Loucy (cell line): ENCODE measurements at regions not wholly inside any gene's neighbourhood (a gene's known extent, or its start where the extent isn't known, plus 50 kb on each side); places are given as distances from the start of the nearest gene placed in this dataset.

ENCODE experiments used
- EZH2phosphoT487 ChIP-seq: fragments of 200-600 bp; IDR thresholded peaks from 2 replicates; pipeline ENCODE4 v1.6.1; 2018; ENCODE audit warnings: antibody characterized with exemption, mild to moderate bottlenecking, moderate library complexity, borderline replicate concordance
- TF ChIP-seq, protein P1 (sequence below): fragments of 200-600 bp; sonication (generic); conservative IDR thresholded peaks from 2 replicates; pipeline ENCODE4 v1.5.1; 2014; ENCODE audit warnings: mild to moderate bottlenecking, antibody characterized with exemption, low read length

DNA sequence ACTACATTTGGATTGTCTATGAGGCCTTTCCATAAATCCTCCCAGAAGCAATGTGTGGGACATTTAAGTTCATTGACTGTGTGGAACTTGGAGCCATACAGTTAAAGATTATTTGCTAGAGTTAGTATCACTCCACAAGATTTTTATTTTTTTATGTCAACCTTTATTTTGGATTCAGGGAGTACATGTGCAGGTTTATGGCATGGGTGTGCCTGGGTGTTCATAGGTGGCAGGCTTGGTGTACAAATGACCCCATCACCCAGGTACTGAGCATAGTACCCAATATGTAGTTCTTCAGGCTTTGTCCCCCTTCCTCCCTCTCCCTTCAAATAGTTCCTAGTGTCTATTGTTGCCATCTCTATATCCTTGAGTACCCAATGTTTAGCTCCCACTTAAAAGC, 199.8 kb upstream of the ZFP42 start:
- TF ChIP-seq, protein P1, sequence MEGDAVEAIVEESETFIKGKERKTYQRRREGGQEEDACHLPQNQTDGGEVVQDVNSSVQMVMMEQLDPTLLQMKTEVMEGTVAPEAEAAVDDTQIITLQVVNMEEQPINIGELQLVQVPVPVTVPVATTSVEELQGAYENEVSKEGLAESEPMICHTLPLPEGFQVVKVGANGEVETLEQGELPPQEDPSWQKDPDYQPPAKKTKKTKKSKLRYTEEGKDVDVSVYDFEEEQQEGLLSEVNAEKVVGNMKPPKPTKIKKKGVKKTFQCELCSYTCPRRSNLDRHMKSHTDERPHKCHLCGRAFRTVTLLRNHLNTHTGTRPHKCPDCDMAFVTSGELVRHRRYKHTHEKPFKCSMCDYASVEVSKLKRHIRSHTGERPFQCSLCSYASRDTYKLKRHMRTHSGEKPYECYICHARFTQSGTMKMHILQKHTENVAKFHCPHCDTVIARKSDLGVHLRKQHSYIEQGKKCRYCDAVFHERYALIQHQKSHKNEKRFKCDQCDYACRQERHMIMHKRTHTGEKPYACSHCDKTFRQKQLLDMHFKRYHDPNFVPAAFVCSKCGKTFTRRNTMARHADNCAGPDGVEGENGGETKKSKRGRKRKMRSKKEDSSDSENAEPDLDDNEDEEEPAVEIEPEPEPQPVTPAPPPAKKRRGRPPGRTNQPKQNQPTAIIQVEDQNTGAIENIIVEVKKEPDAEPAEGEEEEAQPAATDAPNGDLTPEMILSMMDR = no peak
- TF ChIP-seq EZH2phosphoT487 = no peak
